K562 (cell line): ENCODE measurements at regions not wholly inside any gene's neighbourhood (a gene's known extent, or its start where the extent isn't known, plus 50 kb on each side); places are given as distances from the start of the nearest gene placed in this dataset.

Experiments
- ATAC-seq: fragments of 200-7000 bp; cut with Tn5 transposase; 3 replicates; pipeline ENCODE4 v1.9.1; 2020; ENCODE audit warnings: moderate library complexity
- BruUV-seq: library from RNA; stranded (reverse); fragments of 400-500 nt; replicated peaks from 2 replicates; lab custom pipeline; 2021; lab: Mats Ljungman, UMichigan
- CTCF ChIA-PET: fragments of 300-600 bp; formaldehyde crosslinking; extraction: SDS; loops from one replicate; lab custom pipeline; 2021; ENCODE audit warnings: low intra/inter-chr PET ratio; lab: Yijun Ruan, JAX
- POLR2A ChIA-PET: fragments of 300-600, 350-650 bp; sonication (Branson Sonifier 250); formaldehyde crosslinking; extraction: SDS; loops from one replicate; lab custom pipeline; 2021; ENCODE audit warnings: antibody characterized with exemption, inconsistent platforms; lab: Yijun Ruan, JAX
- DNase-seq, 4 experiments: peaks; one replicate each; pipeline versions ENCODE4 v3.0.0 to v3.0.0-alpha.2; 2011 to 2018; ENCODE audit warnings: low spot score in 3 of 4, mixed read lengths in 3 of 4; ENCODE audit errors: extremely low read depth in 1 of 4
- FAIRE-seq: peaks from 2 replicates; lab custom pipeline; 2011; peaks lifted over from hg19 to GRCh38; lab: Jason Lieb, UNC
- H2AFZ ChIP-seq: 2 replicates; pipeline ENCODE4 v1.6.0; 2011; ENCODE audit warnings: low read depth, low read length, control low read depth, inconsistent platforms
- H3K27ac ChIP-seq: fragments of 200-600 bp; 3 replicates; pipeline ENCODE4 v1.8.0; 2011; ENCODE audit warnings: low read depth, mild to moderate bottlenecking, control low read depth, inconsistent platforms, low read length, moderate library complexity, mixed read lengths; ENCODE audit errors: extremely low read depth
- H3K27me3 ChIP-seq, 2 experiments: fragments of 300-600 bp in 1 of 2; 2 replicates in 1 of 2; 3 replicates in 1 of 2; pipeline versions ENCODE4 v1.6.0 to v1.8.0; 2011; ENCODE audit warnings: inconsistent platforms in 2 of 2, low read length in 2 of 2, mild to moderate bottlenecking in 1 of 2, mixed read lengths in 1 of 2, moderate library complexity in 1 of 2; ENCODE audit not compliant: control insufficient read depth in 2 of 2, insufficient read depth in 2 of 2
- H3K36me3 ChIP-seq: fragments of 300-600 bp; 3 replicates; pipeline ENCODE4 v1.8.0; 2011; ENCODE audit warnings: mild to moderate bottlenecking, low read length, inconsistent platforms; ENCODE audit not compliant: control insufficient read depth, insufficient read depth
- H3K4me1 ChIP-seq, 2 experiments: fragments of 200-600 bp in 1 of 2; replicated peaks in 1 of 2; 2 replicates in 1 of 2; 3 replicates in 1 of 2; pipeline versions ENCODE4 v1.5.1 to v1.8.0; 2011; ENCODE audit warnings: inconsistent platforms in 2 of 2, low read length in 2 of 2, mild to moderate bottlenecking in 1 of 2, mixed read lengths in 1 of 2, moderate library complexity in 1 of 2; ENCODE audit not compliant: control insufficient read depth in 2 of 2, insufficient read depth in 2 of 2
- H3K4me2 ChIP-seq: 2 replicates; pipeline ENCODE4 v1.6.1; 2011; ENCODE audit warnings: low read length, control low read depth, inconsistent platforms, mixed read lengths; ENCODE audit not compliant: insufficient read depth
- H3K4me3 ChIP-seq: fragments of 200-600 bp; sonication (generic), shearing (Covaris generic); 2 replicates; pipeline ENCODE4 v1.5.1; 2016; ENCODE audit warnings: control low read depth, inconsistent platforms
- H3K79me2 ChIP-seq: fragments of 200-600 bp; 3 replicates; pipeline ENCODE4 v1.8.0; 2011; ENCODE audit warnings: low read length, inconsistent platforms; ENCODE audit not compliant: control insufficient read depth, insufficient read depth
- H3K9ac ChIP-seq, 2 experiments: 2 replicates each; pipeline versions ENCODE4 v1.6.0 to v1.6.1; 2011; ENCODE audit warnings: low read depth in 2 of 2, low read length in 2 of 2, control low read depth in 1 of 2, inconsistent platforms in 1 of 2, mild to moderate bottlenecking in 1 of 2, mixed read lengths in 1 of 2; ENCODE audit not compliant: insufficient read depth in 1 of 2
- H3K9me1 ChIP-seq: one replicate; pipeline ENCODE4 v1.6.0; 2011; ENCODE audit warnings: inconsistent platforms, mild to moderate bottlenecking, low read length, moderate library complexity; ENCODE audit not compliant: control insufficient read depth, insufficient read depth
- H3K9me3 ChIP-seq: replicated peaks from 2 replicates; pipeline ENCODE4 v1.5.1; 2011; ENCODE audit warnings: low read depth, low read length, inconsistent platforms; ENCODE audit not compliant: control insufficient read depth, insufficient read depth
- H4K20me1 ChIP-seq: replicated peaks from 2 replicates; pipeline ENCODE4 v1.6.1; 2011; ENCODE audit warnings: low read length, inconsistent platforms, mixed read lengths; ENCODE audit not compliant: control insufficient read depth, insufficient read depth
- BACH1 ChIP-seq: fragments of 200-800 bp; sonication (Bioruptor generic); IDR thresholded peaks from 2 replicates; pipeline ENCODE4 v1.6.1; 2016; ENCODE audit warnings: missing genetic modification characterization, missing compliant biosample characterization
- BMI1 ChIP-seq: fragments of 150-350 bp; IDR thresholded peaks from 2 replicates; pipeline ENCODE4 v1.6.1; 2014; ENCODE audit warnings: low read length
- BRD4 ChIP-seq: fragments of 200-600 bp; sonication (generic); IDR thresholded peaks from 2 replicates; pipeline ENCODE4 v1.6.1; 2017; ENCODE audit warnings: inconsistent platforms
- CTBP1 ChIP-seq: fragments of 450-650 bp; IDR thresholded peaks from 2 replicates; pipeline ENCODE4 v1.6.1; 2016; ENCODE audit warnings: borderline replicate concordance
- ELF2 ChIP-seq: fragments of 250-450 bp; sonication (Bioruptor Pico); IDR thresholded peaks from 2 replicates; pipeline ENCODE4 v1.5.0; 2021; ENCODE audit warnings: mild to moderate bottlenecking
- HSF4 ChIP-seq: fragments of 250-450 bp; sonication (Bioruptor Pico); IDR thresholded peaks from 2 replicates; pipeline ENCODE4 v2.1.2; 2022; ENCODE audit warnings: mild to moderate bottlenecking, moderate library complexity, borderline replicate concordance
- MBD2 ChIP-seq: sonication (generic); IDR thresholded peaks from 2 replicates; pipeline ENCODE4 v1.6.1; 2016; ENCODE audit warnings: low read depth, borderline replicate concordance
- SRSF9 ChIP-seq: fragments of 200-400 bp; formaldehyde crosslinking; IDR thresholded peaks from 2 replicates; pipeline ENCODE4 v1.6.1; 2017; ENCODE audit warnings: low read depth, low read length, borderline replicate concordance
- TAF1 ChIP-seq: IDR thresholded peaks from 2 replicates; pipeline ENCODE4 v1.6.1; 2011; ENCODE audit warnings: mild to moderate bottlenecking, low read length, moderate library complexity; ENCODE audit not compliant: insufficient read depth, control insufficient read depth, severe bottlenecking; ENCODE audit errors: extremely low read depth
- TAF15 ChIP-seq: fragments of 200-400 bp; formaldehyde crosslinking; IDR thresholded peaks from 2 replicates; pipeline ENCODE4 v1.6.1; 2017; ENCODE audit warnings: mild to moderate bottlenecking, low read depth, low read length, moderate library complexity
- ZNF282 ChIP-seq: sonication (generic); formaldehyde crosslinking; IDR thresholded peaks from 2 replicates; pipeline ENCODE4 v1.8.1; 2023; ENCODE audit warnings: missing genetic modification reagents
- ZNF655 ChIP-seq: fragments of 250-450 bp; sonication (Bioruptor Pico); IDR thresholded peaks from 2 replicates; pipeline ENCODE4 v1.5.0; 2021
- ZNF668 ChIP-seq: fragments of 250-450 bp; sonication (Bioruptor Pico); IDR thresholded peaks from 2 replicates; pipeline ENCODE4 v1.8.0; 2022; ENCODE audit warnings: mild to moderate bottlenecking, inconsistent platforms
- ZNF699 ChIP-seq: fragments of 250-450 bp; sonication (Bioruptor Pico); IDR thresholded peaks from 2 replicates; pipeline ENCODE4 v1.8.0; 2021; ENCODE audit warnings: mild to moderate bottlenecking, moderate library complexity; ENCODE audit not compliant: insufficient replicate concordance
- WGBS: fragments of 100-300 bp; shearing (Covaris generic); methylation state at CpG from one replicate; pipeline ENCODE4 v1.1.6; 2016; ENCODE audit warnings: low coverage, mixed read lengths; ENCODE audit not compliant: insufficient coverage; ENCODE audit errors: missing lambda C conversion rate; 5-methylcytosine and 5-hydroxymethylcytosine counted together
- in situ Hi-C: fragments of 300-500 bp; cut with MboI; formaldehyde crosslinking; loops from 4 replicates; pipeline ENCODE4 v1.15.0; 2018; ENCODE audit warnings: inconsistent platforms, mixed read lengths
- intact Hi-C: fragments of 100-400 bp; cut with micrococcal nuclease; formaldehyde crosslinking; loops from 2 replicates; pipeline ENCODE4 v1.14.2; 2022
- TF ChIP-seq, protein P1 (sequence below): sonication (generic); formaldehyde crosslinking; IDR thresholded peaks from 2 replicates; pipeline ENCODE4 v1.8.0; 2023; ENCODE audit warnings: missing genetic modification reagents, mild to moderate bottlenecking, borderline replicate concordance
- TF ChIP-seq, protein P2 (sequence below): fragments of 450-650 bp; conservative IDR thresholded peaks from 2 replicates; pipeline ENCODE4 v1.6.1; 2016; ENCODE audit warnings: missing genetic modification characterization, low read depth, mild to moderate bottlenecking, missing compliant biosample characterization, moderate library complexity

DNA sequence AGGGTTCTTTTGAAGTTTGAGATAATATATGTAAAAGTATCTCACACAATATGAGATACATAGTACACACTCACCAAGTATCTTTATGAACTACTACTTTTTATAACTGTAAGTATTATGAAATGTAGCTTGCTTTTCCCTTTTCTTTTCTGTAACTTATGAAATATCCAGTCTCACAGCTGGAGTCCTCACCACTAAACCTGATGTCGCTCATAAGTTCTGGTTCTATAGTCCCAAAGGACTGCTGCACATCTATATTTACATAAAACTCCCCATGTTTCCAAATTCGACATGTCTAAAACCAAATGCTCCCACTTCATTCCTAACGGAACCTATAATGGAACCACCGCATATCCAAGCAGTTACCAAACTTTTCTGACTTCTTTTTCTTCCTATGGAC is 186.5 kb upstream of the SLC7A11 start (continued):
- TF ChIP-seq, protein P1, sequence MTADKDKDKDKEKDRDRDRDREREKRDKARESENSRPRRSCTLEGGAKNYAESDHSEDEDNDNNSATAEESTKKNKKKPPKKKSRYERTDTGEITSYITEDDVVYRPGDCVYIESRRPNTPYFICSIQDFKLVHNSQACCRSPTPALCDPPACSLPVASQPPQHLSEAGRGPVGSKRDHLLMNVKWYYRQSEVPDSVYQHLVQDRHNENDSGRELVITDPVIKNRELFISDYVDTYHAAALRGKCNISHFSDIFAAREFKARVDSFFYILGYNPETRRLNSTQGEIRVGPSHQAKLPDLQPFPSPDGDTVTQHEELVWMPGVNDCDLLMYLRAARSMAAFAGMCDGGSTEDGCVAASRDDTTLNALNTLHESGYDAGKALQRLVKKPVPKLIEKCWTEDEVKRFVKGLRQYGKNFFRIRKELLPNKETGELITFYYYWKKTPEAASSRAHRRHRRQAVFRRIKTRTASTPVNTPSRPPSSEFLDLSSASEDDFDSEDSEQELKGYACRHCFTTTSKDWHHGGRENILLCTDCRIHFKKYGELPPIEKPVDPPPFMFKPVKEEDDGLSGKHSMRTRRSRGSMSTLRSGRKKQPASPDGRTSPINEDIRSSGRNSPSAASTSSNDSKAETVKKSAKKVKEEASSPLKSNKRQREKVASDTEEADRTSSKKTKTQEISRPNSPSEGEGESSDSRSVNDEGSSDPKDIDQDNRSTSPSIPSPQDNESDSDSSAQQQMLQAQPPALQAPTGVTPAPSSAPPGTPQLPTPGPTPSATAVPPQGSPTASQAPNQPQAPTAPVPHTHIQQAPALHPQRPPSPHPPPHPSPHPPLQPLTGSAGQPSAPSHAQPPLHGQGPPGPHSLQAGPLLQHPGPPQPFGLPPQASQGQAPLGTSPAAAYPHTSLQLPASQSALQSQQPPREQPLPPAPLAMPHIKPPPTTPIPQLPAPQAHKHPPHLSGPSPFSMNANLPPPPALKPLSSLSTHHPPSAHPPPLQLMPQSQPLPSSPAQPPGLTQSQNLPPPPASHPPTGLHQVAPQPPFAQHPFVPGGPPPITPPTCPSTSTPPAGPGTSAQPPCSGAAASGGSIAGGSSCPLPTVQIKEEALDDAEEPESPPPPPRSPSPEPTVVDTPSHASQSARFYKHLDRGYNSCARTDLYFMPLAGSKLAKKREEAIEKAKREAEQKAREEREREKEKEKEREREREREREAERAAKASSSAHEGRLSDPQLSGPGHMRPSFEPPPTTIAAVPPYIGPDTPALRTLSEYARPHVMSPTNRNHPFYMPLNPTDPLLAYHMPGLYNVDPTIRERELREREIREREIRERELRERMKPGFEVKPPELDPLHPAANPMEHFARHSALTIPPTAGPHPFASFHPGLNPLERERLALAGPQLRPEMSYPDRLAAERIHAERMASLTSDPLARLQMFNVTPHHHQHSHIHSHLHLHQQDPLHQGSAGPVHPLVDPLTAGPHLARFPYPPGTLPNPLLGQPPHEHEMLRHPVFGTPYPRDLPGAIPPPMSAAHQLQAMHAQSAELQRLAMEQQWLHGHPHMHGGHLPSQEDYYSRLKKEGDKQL (CRISPR knock-in tag) = no peak
- TF ChIP-seq CTBP1 = no peak

- H3K4me2 ChIP-seq = no peak overlapping the region
- ATAC-seq = no peak
- no peaks in the 10 kb centered on the region for H3K9me1 ChIP-seq
- no peak overlapping the region for H2AFZ ChIP-seq
- H3K27me3 ChIP-seq = no peaks in the 10 kb centered on the region
- ChIA-PET POLR2A (no interaction called here), CTCF (no interaction called here)
- no peaks in the 10 kb centered on the region for H3K4me1 ChIP-seq
- no peak overlapping the region for H3K4me3 ChIP-seq
- H3K9me3 ChIP-seq = no peaks in the 10 kb centered on the region
- BruUV-seq = no TSS peak
- intact Hi-C loops (no loop called here), in situ Hi-C loops (no loop called here)
- DNase-seq = no peak
- FAIRE-seq = no peak
- no peaks in the 10 kb centered on the region for H3K79me2 ChIP-seq
- no peaks in the 10 kb centered on the region for H3K36me3 ChIP-seq
- H3K9ac ChIP-seq = no peak overlapping the region
- H3K27ac ChIP-seq = no peak overlapping the region
- 9% methylated on average over 1 of the region's 1 CpG for WGBS
- no peaks in the 10 kb centered on the region for H4K20me1 ChIP-seq
- TF ChIP-seq TAF15 = no peak
- TF ChIP-seq TAF1 = no peak
- TF ChIP-seq ZNF668 (CRISPR knock-in tag) = no peak
- TF ChIP-seq HSF4 (CRISPR knock-in tag) = no peak
- no peak for TF ChIP-seq SRSF9
- no peak for TF ChIP-seq ZNF699 (CRISPR knock-in tag)
- no peak for TF ChIP-seq BACH1 (tag)
- TF ChIP-seq ZNF655 (CRISPR knock-in tag) = no peak
- TF ChIP-seq ZNF282 (CRISPR knock-in tag) = no peak
- no peak for TF ChIP-seq MBD2
- no peak for TF ChIP-seq BRD4
- TF ChIP-seq, protein P2, sequence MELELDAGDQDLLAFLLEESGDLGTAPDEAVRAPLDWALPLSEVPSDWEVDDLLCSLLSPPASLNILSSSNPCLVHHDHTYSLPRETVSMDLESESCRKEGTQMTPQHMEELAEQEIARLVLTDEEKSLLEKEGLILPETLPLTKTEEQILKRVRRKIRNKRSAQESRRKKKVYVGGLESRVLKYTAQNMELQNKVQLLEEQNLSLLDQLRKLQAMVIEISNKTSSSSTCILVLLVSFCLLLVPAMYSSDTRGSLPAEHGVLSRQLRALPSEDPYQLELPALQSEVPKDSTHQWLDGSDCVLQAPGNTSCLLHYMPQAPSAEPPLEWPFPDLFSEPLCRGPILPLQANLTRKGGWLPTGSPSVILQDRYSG (tag) = no peak
- TF ChIP-seq BMI1 = no peak
- no peak for TF ChIP-seq ELF2 (CRISPR knock-in tag)
These were observed 184.6 kb upstream of the SLC7A11 start for GRCh38 chr4:138426786-138427185.
